ENCODE measurements at regions not wholly inside any gene's neighbourhood (a gene's known extent, or its start where the extent isn't known, plus 50 kb on each side); places are given as distances from the start of the nearest gene placed in this dataset.

DNA sequence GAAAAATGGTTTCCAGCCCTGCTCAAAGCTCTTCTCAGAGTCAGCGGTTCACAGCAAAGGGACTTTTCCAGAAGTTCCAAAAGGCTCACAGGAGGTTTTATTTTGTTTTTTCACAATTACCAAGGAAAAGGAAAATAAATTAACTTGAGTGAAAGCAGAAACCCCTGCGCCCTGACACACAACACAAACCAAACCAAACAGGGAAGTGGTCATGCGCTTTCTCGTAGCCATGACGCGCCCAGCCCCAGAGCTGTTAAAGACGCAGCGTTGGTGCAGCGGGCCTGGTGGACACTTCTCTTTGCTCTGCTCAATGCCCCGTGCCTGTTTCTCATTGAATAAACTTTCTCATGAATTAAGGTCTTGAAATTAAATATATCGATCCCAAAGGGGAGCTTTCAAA lies 134.4 kb upstream of the LYZL2 start:
- H3K4me3 ChIP-seq (replicated peaks in 1 of 3; ENCODE audit: insufficient read depth in 1 of 3, low read depth in 2 of 3, low read length in 3 of 3) = no peak overlapping the region
- H3K36me3 ChIP-seq (replicated peaks in 1 of 2; ENCODE audit: control insufficient read depth in 1 of 2, insufficient read depth in 2 of 2, low read length in 2 of 2) = no peaks in the 10 kb centered on the region
- H2AFZ ChIP-seq (ENCODE audit: low read length) = no peak overlapping the region
- no peak overlapping the region for H3K4me2 ChIP-seq (ENCODE audit: low read depth, low read length)
- H3K27ac ChIP-seq (ENCODE audit: extremely low read length, insufficient read depth, low read length) = no peak overlapping the region
- in situ Hi-C loops (cut with HindIII; ENCODE audit: extremely low pct_ligation_motif_present, low pct_unique_long_range_greater_than_20kb) (no loop called here), intact Hi-C loops (cut with micrococcal nuclease; ENCODE audit: unreplicated experiment) (no loop called here)
- no peak for DNase-seq (ENCODE audit: low spot score)
- BruUV-seq (replicated peaks) = no TSS peak
- TF ChIP-seq ZBTB3 (CRISPR knock-in tag; IDR thresholded peaks at IDR 0.05; ENCODE audit: borderline replicate concordance, low read depth) (no peak), KLF9 (CRISPR knock-in tag; IDR thresholded peaks at IDR 0.05; ENCODE audit: low read depth) (no peak), HDAC2 (CRISPR knock-in tag; IDR thresholded peaks at IDR 0.05) (no peak), ZNF34 (CRISPR knock-in tag; IDR thresholded peaks at IDR 0.05; ENCODE audit: borderline replicate concordance) (no peak), ZMYM2 (CRISPR knock-in tag; IDR thresholded peaks at IDR 0.05) (no peak), MBNL3 (CRISPR knock-in tag; conservative IDR thresholded peaks at IDR 0.05) (no peak), HOXA7 (CRISPR knock-in tag; IDR thresholded peaks at IDR 0.05) (no peak), NFIB (CRISPR knock-in tag; IDR thresholded peaks at IDR 0.05; ENCODE audit: borderline replicate concordance) (no peak), ZNF720 (CRISPR knock-in tag; IDR thresholded peaks at IDR 0.05) (no peak)
- TF ChIP-seq, protein P1, sequence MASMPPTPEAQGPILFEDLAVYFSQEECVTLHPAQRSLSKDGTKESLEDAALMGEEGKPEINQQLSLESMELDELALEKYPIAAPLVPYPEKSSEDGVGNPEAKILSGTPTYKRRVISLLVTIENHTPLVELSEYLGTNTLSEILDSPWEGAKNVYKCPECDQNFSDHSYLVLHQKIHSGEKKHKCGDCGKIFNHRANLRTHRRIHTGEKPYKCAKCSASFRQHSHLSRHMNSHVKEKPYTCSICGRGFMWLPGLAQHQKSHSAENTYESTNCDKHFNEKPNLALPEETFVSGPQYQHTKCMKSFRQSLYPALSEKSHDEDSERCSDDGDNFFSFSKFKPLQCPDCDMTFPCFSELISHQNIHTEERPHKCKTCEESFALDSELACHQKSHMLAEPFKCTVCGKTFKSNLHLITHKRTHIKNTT (CRISPR knock-in tag; IDR thresholded peaks at IDR 0.05) = no peak
- TF ChIP-seq, protein P2, sequence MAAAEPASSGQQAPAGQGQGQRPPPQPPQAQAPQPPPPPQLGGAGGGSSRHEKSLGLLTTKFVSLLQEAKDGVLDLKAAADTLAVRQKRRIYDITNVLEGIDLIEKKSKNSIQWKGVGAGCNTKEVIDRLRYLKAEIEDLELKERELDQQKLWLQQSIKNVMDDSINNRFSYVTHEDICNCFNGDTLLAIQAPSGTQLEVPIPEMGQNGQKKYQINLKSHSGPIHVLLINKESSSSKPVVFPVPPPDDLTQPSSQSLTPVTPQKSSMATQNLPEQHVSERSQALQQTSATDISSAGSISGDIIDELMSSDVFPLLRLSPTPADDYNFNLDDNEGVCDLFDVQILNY (CRISPR knock-in tag; conservative IDR thresholded peaks at IDR 0.05) = no peak
- TF ChIP-seq, protein P3, sequence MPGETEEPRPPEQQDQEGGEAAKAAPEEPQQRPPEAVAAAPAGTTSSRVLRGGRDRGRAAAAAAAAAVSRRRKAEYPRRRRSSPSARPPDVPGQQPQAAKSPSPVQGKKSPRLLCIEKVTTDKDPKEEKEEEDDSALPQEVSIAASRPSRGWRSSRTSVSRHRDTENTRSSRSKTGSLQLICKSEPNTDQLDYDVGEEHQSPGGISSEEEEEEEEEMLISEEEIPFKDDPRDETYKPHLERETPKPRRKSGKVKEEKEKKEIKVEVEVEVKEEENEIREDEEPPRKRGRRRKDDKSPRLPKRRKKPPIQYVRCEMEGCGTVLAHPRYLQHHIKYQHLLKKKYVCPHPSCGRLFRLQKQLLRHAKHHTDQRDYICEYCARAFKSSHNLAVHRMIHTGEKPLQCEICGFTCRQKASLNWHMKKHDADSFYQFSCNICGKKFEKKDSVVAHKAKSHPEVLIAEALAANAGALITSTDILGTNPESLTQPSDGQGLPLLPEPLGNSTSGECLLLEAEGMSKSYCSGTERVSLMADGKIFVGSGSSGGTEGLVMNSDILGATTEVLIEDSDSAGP (CRISPR knock-in tag; IDR thresholded peaks at IDR 0.05; ENCODE audit: borderline replicate concordance) = no peak
- TF ChIP-seq, protein P4, sequence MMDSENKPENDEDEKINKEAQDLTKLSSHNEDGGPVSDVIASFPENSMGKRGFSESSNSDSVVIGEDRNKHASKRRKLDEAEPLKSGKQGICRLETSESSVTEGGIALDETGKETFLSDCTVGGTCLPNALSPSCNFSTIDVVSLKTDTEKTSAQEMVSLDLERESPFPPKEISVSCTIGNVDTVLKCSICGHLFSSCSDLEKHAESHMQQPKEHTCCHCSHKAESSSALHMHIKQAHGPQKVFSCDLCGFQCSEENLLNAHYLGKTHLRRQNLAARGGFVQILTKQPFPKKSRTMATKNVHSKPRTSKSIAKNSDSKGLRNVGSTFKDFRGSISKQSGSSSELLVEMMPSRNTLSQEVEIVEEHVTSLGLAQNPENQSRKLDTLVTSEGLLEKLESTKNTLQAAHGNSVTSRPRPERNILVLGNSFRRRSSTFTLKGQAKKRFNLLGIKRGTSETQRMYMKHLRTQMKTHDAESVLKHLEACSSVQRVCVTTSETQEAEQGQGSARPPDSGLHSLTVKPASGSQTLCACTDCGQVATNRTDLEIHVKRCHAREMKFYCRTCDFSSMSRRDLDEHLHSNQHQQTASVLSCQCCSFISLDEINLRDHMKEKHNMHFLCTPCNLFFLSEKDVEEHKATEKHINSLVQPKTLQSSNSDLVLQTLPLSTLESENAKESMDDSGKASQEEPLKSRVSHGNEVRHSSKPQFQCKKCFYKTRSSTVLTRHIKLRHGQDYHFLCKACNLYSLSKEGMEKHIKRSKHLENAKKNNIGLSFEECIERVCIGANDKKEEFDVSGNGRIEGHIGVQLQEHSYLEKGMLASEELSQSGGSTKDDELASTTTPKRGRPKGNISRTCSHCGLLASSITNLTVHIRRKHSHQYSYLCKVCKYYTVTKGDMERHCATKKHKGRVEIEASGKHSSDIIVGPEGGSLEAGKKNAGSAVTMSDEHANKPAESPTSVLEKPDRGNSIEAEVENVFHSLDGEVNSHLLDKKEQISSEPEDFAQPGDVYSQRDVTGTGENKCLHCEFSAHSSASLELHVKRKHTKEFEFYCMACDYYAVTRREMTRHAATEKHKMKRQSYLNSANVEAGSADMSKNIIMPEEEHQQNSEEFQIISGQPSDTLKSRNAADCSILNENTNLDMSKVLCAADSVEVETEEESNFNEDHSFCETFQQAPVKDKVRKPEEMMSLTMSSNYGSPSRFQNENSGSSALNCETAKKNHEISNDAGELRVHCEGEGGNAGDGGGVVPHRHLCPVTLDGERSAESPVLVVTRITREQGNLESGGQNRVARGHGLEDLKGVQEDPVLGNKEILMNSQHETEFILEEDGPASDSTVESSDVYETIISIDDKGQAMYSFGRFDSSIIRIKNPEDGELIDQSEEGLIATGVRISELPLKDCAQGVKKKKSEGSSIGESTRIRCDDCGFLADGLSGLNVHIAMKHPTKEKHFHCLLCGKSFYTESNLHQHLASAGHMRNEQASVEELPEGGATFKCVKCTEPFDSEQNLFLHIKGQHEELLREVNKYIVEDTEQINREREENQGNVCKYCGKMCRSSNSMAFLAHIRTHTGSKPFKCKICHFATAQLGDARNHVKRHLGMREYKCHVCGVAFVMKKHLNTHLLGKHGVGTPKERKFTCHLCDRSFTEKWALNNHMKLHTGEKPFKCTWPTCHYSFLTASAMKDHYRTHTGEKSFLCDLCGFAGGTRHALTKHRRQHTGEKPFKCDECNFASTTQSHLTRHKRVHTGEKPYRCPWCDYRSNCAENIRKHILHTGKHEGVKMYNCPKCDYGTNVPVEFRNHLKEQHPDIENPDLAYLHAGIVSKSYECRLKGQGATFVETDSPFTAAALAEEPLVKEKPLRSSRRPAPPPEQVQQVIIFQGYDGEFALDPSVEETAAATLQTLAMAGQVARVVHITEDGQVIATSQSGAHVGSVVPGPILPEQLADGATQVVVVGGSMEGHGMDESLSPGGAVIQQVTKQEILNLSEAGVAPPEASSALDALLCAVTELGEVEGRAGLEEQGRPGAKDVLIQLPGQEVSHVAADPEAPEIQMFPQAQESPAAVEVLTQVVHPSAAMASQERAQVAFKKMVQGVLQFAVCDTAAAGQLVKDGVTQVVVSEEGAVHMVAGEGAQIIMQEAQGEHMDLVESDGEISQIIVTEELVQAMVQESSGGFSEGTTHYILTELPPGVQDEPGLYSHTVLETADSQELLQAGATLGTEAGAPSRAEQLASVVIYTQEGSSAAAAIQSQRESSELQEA (CRISPR knock-in tag; IDR thresholded peaks at IDR 0.05; ENCODE audit: not compliant biosample characterization) = no peak
- no peaks in the 10 kb centered on the region for H3K9me3 ChIP-seq (ENCODE audit: low read length)
- ChIA-PET CTCF (ENCODE audit: low intra/inter-chr PET ratio, low total read pairs) (no interaction called here), POLR2A (no interaction called here)
- no peak overlapping the region for H3K9ac ChIP-seq (ENCODE audit: insufficient read depth, low read depth, low read length)
- H3K79me2 ChIP-seq (ENCODE audit: insufficient read depth, low read length) = no peaks in the 10 kb centered on the region
- no peaks in the 10 kb centered on the region for H3K4me1 ChIP-seq (ENCODE audit: insufficient read depth, low read length)
- ATAC-seq = no peak
- peaks cover 3 to 34% of the 10 kb centered on the region in 2 experiments; a peak in 4 of 5 replicates for H3K27me3 ChIP-seq (ENCODE audit: control insufficient read depth in 1 of 2, insufficient read depth in 2 of 2, low read length in 2 of 2)
- no peak for FAIRE-seq
- WGBS (ENCODE audit: low lambda C conversion rate) = 55% methylated on average over 11 of the region's 11 CpGs
- H4K20me1 ChIP-seq (ENCODE audit: insufficient read depth, low read length) = no peaks in the 10 kb centered on the region

All from HepG2 (cell line).